Activated T-helper 1 cell treated with anti-CD3 and anti-CD28 coated beads, Interleukin-12 subunit alpha, Interleukin-12 subunit beta, Interleukin-2, Interleukin-4 antibody, amounts not matched to agents 30 ng/mL and 10 ng/mL and 1 ng/mL, durations not matched to agents 14 hours and 24 hours and 36 hours (primary cell): ENCODE measurements at regions not wholly inside any gene's neighbourhood (a gene's known extent, or its start where the extent isn't known, plus 50 kb on each side); places are given as distances from the start of the nearest gene placed in this dataset.
"Not testable (repeated sequence)": the region's sequence is repeated elsewhere in the genome, so short reads cannot be mapped to it uniquely, and the experiment has no call there.

Experiments used
- DNase-seq: peaks from one replicate; pipeline ENCODE4 v3.0.0; 2021; ENCODE audit warnings: low spot score
- H3K27ac Mint-ChIP-seq: one replicate; pipeline ENCODE4 v1.8.0; 2021; ENCODE audit warnings: mild to moderate bottlenecking, mixed read lengths
- H3K27me3 Mint-ChIP-seq: one replicate; pipeline ENCODE4 v1.8.0; 2022; ENCODE audit warnings: mild to moderate bottlenecking, moderate library complexity, mixed read lengths; ENCODE audit not compliant: insufficient read depth
- H3K36me3 Mint-ChIP-seq: one replicate; pipeline ENCODE4 v1.8.0; 2021; ENCODE audit warnings: low read depth, mixed read lengths
- H3K4me1 Mint-ChIP-seq: one replicate; pipeline ENCODE4 v1.8.0; 2021; ENCODE audit warnings: low read depth, mixed read lengths
- H3K4me3 Mint-ChIP-seq: one replicate; pipeline ENCODE4 v1.8.0; 2021; ENCODE audit warnings: mild to moderate bottlenecking, moderate library complexity, mixed read lengths
- H3K9me3 Mint-ChIP-seq: one replicate; pipeline ENCODE4 v1.8.0; 2021; ENCODE audit warnings: mixed read lengths
- intact Hi-C: fragments of 100-400 bp; cut with micrococcal nuclease; formaldehyde crosslinking; loops from one replicate; pipeline ENCODE4 v1.15.1; 2024

DNA sequence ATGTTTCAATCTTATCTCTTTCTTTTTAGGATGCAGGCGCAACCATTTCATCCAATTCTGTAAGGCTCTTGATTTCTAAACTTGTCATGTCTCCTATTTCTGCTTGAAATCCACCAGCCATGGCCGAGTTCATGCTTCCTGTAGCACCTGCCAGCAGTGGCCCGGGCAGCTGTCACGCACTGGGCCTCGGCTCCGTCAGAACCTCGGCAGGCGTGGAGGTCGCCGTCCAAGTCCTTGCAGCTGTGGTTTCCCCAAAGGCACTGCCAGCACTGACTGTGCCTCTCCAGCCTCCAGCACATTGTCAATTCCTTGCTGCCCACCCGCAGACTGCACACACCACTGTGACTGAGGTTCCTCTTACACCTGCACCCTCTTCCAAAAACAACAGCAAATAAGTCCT is 188.7 kb upstream of the SALL3 start:
- no peaks in the 10 kb centered on the region for H3K4me1 Mint-ChIP-seq
- no peaks in the 10 kb centered on the region for H3K9me3 Mint-ChIP-seq
- DNase-seq: no peak
- H3K27ac Mint-ChIP-seq: no peak overlapping the region
- H3K27me3 Mint-ChIP-seq: no peaks in the 10 kb centered on the region
- intact Hi-C loops: no loop called here
- no peak overlapping the region for H3K4me3 Mint-ChIP-seq
- H3K36me3 Mint-ChIP-seq: no peaks in the 10 kb centered on the region

DNA sequence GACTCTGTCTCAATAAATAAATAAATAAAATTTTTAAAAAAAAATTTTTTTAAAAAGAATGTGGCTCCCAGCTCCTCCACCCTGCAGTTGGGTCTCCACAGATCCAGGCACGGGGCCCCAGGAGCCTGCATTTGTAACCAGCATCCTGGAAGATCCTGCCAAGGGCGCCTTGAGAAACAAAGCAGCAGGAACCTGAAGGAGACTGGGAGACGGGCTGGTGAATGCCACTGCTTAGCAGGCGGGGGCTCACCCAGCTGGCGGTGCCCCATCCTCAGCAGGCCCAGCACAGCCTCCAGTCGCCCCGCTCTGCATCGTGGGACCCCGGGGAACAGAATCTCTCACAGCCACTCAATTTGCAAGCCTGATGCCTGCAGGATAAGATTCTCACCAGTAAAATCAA is 187.5 kb upstream of the SALL3 start:
- DNase-seq: no peak
- Mint-ChIP-seq H3K4me1 (no peaks in the 10 kb centered on the region), H3K27me3 (no peaks in the 10 kb centered on the region), H3K9me3 (no peaks in the 10 kb centered on the region), H3K4me3 (no peak overlapping the region), H3K27ac (no peak overlapping the region), H3K36me3 (no peaks in the 10 kb centered on the region)
- intact Hi-C loops: no loop called here

DNA sequence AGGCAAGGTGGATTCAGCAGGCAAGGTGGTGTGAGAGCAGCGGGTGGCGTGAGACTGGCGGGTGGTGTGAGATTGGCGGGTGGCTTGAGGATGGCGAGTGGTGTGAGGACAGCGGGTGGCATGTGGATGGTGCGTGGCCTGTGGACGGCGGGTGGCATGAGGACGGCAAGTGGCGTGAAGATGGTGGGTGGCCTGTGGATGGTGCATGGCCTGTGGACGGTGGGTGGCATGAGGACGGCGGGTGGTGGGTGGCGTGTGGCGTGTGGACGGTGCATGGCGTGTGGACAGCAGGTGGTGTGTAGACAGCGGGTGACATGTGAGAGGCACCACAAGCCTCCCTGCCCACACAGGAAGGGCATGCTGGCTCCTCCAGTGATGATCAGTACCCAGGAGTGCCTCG is 186.9 kb upstream of the SALL3 start:
- DNase-seq: no peak
- Mint-ChIP-seq H3K4me1 (no peaks in the 10 kb centered on the region), H3K4me3 (no peak overlapping the region), H3K9me3 (no peaks in the 10 kb centered on the region), H3K36me3 (no peaks in the 10 kb centered on the region), H3K27me3 (no peaks in the 10 kb centered on the region), H3K27ac (no peak overlapping the region)
- intact Hi-C loops: no loop called here

DNA sequence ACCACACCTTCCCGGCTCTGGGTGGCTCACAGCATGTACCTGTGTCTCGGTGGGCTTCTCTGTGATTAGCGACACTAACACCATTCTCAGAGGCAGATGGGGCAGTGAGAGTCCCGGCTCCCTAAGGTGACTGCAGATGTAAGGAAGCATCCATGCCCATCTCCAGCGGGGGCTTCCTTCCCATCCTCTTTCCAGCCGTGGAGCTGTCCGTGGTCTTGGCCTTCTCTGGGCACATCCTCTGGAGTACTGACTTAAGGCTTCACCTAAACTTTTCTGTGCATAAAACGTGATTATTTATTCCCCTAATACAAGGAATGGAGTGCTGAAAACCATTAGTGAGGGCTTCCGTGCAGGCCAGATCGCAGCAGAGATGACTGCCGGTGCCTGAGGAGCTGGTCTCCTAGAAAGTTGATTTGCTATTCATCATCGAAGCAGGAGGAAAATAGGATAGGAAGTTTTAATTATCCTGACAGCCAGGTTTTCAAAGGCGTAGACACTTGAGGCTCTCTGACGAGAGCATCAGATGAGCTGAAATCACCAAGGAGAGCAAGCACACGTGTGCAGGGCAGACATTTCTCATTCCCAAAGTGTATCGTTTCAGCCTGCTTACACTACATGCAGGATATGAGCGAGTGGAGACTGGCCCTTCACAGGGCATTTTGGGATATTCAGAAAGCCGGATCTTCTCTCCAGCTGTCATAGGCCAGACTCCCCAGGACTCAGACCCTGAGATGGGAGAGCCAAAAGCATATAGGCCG is 186.1 kb upstream of the SALL3 start:
- Mint-ChIP-seq H3K4me1 (no peaks in the 10 kb centered on the region), H3K27me3 (no peaks in the 10 kb centered on the region), H3K4me3 (no peak overlapping the region), H3K9me3 (no peaks in the 10 kb centered on the region), H3K27ac (no peak overlapping the region), H3K36me3 (no peaks in the 10 kb centered on the region)
- intact Hi-C loops: no loop called here
- DNase-seq: no peak

DNA sequence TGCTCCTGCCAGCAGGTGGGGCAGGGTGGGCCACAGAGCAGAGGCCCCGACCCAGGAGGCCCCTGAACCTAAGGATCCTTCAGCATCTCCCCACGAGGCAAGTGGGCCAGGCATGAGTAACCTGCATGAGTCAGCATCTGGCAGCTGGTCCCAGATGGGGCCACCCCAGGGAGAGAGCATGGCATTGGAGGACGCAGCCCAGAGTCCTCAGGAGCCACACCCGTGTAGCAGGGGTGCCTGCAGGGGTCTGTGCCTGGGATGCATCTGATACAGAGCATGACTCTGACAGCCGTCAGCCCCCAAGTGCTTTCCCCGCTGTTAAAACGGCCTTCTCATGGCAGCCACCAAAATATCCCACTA is 185.6 kb upstream of the SALL3 start:
- no peak overlapping the region for H3K27ac Mint-ChIP-seq
- DNase-seq: no peak
- H3K4me1 Mint-ChIP-seq: no peaks in the 10 kb centered on the region
- no peaks in the 10 kb centered on the region for H3K36me3 Mint-ChIP-seq
- intact Hi-C loops: no loop called here
- no peak overlapping the region for H3K4me3 Mint-ChIP-seq
- no peaks in the 10 kb centered on the region for H3K27me3 Mint-ChIP-seq
- H3K9me3 Mint-ChIP-seq: no peaks in the 10 kb centered on the region

DNA sequence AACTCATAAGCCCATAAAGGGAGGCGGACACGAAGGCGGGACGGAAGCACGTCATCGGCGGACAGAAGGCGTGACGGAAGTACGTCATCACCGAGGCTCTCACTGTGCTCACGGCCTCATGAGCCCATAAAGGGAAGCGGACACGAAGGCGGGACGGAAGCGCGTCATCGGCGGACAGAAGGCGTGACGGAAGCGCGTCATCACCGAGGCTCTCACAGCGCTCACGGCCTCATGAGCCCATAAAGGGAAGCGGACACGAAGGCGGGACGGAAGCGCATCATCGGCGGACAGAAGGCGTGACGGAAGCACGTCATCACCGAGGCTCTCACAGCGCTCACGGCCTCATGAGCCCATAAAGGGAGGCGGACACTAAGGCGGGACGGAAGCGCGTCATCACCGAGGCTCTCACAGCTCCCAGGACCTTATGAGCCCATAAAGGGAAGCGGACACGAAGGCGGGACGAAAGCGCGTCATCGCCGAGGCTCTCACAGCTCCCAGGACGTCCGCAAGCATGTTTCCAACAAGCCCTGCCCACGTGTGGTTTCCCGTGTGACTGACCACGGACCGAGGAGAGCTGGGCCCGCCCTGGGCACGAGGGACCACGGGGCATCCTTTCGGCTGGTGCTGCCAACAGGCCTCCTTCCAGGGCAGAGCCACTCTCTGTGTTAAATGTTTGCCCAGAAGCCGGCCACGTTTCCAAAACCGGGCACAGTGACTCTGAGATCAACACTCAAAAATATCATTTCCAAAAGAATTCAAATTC is 182.7 kb upstream of the SALL3 start:
- Mint-ChIP-seq H3K27me3 (no peaks in the 10 kb centered on the region), H3K36me3 (no peaks in the 10 kb centered on the region), H3K4me3 (no peak overlapping the region), H3K4me1 (no peaks in the 10 kb centered on the region), H3K9me3 (no peaks in the 10 kb centered on the region), H3K27ac (no peak overlapping the region)
- no peak for DNase-seq
- intact Hi-C loops: no loop called here

DNA sequence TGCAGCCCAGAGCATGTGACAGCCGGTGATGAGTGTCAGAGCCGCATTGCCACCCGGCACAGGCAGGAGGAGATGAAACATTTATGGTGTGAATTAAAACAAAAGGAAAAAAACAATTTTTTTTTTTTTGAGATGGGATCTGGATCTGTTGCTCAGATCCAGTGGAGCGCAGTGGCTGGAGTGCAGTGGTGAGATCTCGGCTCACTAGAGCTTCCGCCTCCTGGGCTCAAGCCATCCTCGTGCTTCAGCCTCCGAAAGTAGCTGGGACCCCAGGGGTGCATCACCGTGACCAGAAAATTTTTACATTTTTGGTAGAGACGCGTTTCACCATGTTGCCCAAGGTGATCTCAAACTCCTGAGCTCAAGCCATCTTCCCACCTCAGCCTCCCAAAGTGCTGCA is 182.1 kb upstream of the SALL3 start:
- DNase-seq: no peak
- H3K4me1 Mint-ChIP-seq: no peaks in the 10 kb centered on the region
- H3K9me3 Mint-ChIP-seq: no peaks in the 10 kb centered on the region

DNA sequence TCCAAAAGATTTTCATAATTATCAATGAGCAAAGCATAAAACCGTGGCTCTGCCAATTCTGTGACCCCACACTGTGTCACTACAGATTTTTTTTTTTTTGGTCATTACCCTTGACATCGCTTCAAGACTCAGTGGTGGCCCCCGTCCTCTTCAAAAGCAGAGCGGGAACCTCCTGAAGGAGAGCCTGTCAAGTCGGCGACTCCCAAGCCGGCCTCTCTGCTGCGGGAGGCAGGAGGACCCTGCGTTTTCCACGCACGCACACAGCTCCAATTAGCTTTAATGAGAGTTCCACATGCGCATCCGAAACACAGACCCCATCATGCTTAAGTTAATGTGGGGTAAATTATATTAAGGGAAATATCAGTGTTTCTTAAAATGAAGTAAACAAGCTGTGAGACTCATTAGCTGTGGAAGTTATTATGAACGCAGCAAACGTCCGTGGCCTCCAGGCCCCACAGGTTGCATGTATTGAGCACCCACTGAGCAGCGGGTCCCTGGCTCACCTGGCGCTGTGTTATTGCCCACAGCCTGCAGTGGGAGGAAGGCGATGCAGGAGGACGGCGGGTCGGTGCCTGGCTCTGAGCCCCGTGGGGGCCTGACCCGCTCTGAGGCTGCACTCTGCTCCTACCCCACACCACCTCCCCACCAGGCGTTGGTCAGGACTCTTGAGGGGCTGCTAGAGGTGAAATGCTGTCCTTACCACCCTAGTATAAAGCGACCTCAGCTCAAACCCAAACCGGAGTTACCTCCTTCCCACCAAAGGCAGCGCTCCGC is 181.0 kb upstream of the SALL3 start:
- H3K4me1 Mint-ChIP-seq: no peaks in the 10 kb centered on the region

More for the DNA sequence above, 182.1 kb upstream of the SALL3 start:
- no peak overlapping the region for H3K4me3 Mint-ChIP-seq
- no peaks in the 10 kb centered on the region for H3K27me3 Mint-ChIP-seq
- intact Hi-C loops: no loop called here
- no peaks in the 10 kb centered on the region for H3K36me3 Mint-ChIP-seq
- H3K27ac Mint-ChIP-seq: no peak overlapping the region

DNA sequence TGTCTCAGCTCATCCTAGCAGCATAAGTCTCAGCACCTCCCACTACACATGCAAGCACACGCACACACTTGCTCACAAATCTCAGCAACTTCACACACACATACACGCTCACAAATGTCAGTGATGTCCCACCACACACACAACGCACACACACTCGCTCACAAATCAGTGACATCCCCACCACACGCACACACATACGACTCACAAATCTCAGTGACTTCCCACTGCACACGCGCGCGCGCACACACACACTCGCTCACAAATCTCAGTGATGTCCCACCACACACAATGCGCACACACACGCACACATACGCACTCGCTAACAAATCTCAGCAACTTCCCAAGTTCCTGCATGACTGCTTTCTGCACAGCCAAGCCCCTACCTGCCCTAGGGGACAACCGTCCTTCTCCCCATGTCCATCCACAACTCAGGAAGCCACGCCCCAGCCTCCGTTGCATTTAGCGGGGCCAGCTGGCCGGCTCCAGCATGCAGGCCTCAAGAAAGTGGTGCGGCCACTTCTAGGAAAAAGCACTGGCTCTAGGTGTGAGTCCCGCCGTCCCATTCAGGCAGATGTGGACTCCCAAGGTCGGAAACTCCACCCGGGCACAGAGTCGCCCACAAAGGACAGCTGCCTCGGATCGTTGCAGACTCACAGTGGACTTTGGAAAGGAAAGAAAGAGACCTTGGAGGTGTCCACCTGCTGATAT is 180.1 kb upstream of the SALL3 start:
- Mint-ChIP-seq H3K27me3 (no peaks in the 10 kb centered on the region), H3K4me1 (no peaks in the 10 kb centered on the region), H3K27ac (no peak overlapping the region), H3K4me3 (no peak overlapping the region), H3K36me3 (no peaks in the 10 kb centered on the region), H3K9me3 (no peaks in the 10 kb centered on the region)
- intact Hi-C loops: no loop called here
- no peak for DNase-seq

More for the DNA sequence above, 181.0 kb upstream of the SALL3 start:
- Mint-ChIP-seq H3K27ac (no peak overlapping the region), H3K9me3 (no peaks in the 10 kb centered on the region), H3K27me3 (no peaks in the 10 kb centered on the region), H3K4me3 (no peak overlapping the region), H3K36me3 (no peaks in the 10 kb centered on the region)
- intact Hi-C loops: no loop called here
- no peak for DNase-seq

DNA sequence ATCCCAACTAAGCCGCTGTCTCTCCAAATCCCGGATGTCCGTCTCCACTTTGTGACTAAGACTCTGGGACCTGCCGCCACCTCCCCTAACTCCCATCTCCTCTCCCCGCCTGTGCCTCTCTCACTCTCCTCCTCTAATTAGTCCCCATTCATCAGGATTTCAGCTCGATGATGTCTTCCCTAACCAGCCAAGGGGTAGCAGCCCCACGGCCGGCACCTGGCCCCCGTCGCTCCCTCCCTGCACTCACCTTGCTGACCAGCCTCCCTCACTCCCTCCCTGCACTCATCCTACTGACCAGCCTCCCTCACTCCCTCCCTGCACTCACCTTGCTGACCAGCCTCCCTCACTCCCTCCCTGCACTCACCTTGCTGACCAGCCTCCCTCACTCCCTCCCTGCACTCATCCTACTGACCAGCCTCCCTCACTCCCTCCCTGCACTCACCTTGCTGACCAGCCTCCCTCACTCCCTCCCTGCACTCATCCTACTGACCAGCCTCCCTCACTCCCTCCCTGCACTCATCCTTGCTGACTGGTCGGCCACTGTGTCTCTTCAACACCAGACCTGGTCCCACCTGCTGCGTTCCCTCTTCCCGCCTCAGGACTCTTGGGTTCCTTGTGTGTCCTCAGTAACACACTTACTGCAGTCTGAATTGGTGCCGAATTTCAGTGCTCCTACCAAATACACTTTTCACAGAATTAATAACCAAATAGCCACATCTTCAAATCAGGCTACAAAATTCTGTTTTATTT is 179.3 kb upstream of the SALL3 start:
- H3K4me1 Mint-ChIP-seq, H3K27ac Mint-ChIP-seq, H3K36me3 Mint-ChIP-seq, DNase-seq, H3K4me3 Mint-ChIP-seq, H3K9me3 Mint-ChIP-seq, H3K27me3 Mint-ChIP-seq, intact Hi-C loops: not testable (repeated sequence)

DNA sequence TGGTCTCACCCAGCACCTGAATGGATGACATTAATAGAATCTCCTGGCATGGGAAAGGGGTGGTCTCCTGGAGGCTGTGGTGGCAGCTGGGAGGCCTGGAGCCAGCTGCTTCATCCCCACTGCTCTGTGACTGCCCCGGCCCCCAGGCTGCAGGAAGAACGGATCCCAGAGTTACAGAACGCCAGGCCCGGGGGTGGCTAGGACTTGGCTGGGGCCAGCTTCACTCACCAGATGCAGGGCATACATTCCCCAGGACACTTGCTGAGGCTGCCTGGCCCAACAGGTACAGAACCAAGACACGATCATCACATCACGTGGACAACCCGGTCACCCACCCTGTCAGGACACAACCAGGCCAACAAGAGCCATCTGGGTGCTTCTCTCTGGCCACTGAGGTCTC is 178.6 kb upstream of the SALL3 start:
- intact Hi-C loops: no loop called here
- Mint-ChIP-seq H3K27me3 (no peaks in the 10 kb centered on the region), H3K9me3 (no peaks in the 10 kb centered on the region), H3K36me3 (no peaks in the 10 kb centered on the region), H3K4me3 (no peak overlapping the region), H3K27ac (no peak overlapping the region), H3K4me1 (no peaks in the 10 kb centered on the region)
- DNase-seq: no peak

DNA sequence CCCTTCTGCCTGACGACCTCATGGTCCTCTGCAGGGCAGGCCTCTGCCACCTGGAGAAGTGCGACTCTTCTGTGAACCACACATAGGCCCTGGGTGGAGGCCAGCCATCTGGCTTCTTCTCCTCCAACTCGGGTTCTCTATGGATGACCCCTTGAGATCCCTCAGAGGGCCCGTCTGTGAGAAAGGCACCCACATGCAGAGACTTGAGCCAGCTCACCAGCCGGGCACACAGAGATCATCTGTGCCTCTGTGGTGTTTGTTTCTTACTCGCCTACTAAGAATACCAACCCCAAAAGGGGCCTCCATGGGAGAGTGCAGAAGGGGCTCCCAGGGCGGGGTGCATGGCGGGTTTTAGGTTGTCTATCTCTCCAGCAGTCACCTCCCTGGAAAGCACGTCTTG is 176.5 kb upstream of the SALL3 start:
- no peak for DNase-seq
- intact Hi-C loops: no loop called here
- Mint-ChIP-seq H3K4me3 (no peak overlapping the region), H3K9me3 (no peaks in the 10 kb centered on the region), H3K36me3 (no peaks in the 10 kb centered on the region), H3K27ac (no peak overlapping the region), H3K4me1 (no peaks in the 10 kb centered on the region), H3K27me3 (no peaks in the 10 kb centered on the region)
